ENCODE measurements at regions not wholly inside any gene's neighbourhood (a gene's known extent, or its start where the extent isn't known, plus 50 kb on each side); places are given as distances from the start of the nearest gene placed in this dataset.

DNA sequence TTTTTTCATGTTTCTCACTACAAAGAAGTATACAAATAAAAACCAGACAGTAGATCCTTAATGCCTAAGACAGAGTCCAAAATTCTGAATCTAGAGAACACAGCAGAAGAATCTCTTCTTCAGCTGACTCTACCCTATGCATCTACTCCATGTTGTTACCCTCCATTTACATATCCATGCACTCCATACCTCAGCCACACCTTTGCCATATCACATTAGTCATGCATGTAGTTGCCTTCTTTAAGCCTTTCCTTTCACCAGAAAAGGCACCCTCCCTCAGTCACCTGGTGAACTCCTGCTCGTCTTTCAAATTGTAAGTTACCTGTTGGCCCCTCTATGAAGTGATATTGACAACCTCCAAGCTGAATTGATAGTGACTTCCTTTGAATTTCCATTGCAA, 271.2 kb upstream of the FAR2 start:
- TF ChIP-seq CTCF (conservative IDR thresholded peaks at IDR 0.05; ENCODE audit: low read depth, low read length), result no peak
- TF ChIP-seq EZH2 (IDR thresholded peaks at IDR 0.05; ENCODE audit: low read length, unreplicated experiment), result no peak
- no peak for TF ChIP-seq EZH2phosphoT487 (IDR thresholded peaks at IDR 0.05; ENCODE audit: borderline replicate concordance, low read length)

Measured in PC-3 (cell line).